ENCODE measurements at regions not wholly inside any gene's neighbourhood (a gene's known extent, or its start where the extent isn't known, plus 50 kb on each side); places are given as distances from the start of the nearest gene placed in this dataset.

DNA sequence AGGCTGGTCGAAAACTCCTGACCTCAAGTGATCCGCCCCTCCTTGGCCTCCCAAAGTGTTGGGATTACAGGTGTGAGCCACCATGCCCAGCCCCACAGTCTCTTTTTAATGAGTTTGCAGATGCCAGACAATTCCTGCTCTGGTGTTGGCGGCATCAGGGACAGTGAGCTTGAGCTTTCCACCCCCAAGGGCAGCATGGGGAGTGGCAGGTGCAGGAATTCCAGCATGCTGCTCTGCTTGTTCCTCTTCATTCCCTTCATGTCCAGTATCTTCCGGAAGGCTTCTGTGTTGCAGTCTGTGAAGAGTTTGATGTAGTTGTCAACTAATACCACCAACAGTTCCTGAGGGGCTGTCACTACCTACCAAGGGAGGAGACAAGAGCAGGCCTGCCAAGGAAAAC lies 137.3 kb downstream of the SS18 start:
- no peak for TF ChIP-seq EZH2phosphoT487 (IDR thresholded peaks at IDR 0.05; ENCODE audit: unreplicated experiment)
- TF ChIP-seq POLR2AphosphoS5 (IDR thresholded peaks at IDR 0.05; ENCODE audit: low read depth): no peak
- no peak for TF ChIP-seq EZH2 (IDR thresholded peaks at IDR 0.05; ENCODE audit: low read depth, unreplicated experiment)
- no peak for TF ChIP-seq CTCF (conservative IDR thresholded peaks at IDR 0.05; ENCODE audit: low read depth in 2 of 2)
- TF ChIP-seq, protein P1, sequence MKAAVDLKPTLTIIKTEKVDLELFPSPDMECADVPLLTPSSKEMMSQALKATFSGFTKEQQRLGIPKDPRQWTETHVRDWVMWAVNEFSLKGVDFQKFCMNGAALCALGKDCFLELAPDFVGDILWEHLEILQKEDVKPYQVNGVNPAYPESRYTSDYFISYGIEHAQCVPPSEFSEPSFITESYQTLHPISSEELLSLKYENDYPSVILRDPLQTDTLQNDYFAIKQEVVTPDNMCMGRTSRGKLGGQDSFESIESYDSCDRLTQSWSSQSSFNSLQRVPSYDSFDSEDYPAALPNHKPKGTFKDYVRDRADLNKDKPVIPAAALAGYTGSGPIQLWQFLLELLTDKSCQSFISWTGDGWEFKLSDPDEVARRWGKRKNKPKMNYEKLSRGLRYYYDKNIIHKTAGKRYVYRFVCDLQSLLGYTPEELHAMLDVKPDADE (IDR thresholded peaks at IDR 0.05): no peak
- TF ChIP-seq, protein P2, sequence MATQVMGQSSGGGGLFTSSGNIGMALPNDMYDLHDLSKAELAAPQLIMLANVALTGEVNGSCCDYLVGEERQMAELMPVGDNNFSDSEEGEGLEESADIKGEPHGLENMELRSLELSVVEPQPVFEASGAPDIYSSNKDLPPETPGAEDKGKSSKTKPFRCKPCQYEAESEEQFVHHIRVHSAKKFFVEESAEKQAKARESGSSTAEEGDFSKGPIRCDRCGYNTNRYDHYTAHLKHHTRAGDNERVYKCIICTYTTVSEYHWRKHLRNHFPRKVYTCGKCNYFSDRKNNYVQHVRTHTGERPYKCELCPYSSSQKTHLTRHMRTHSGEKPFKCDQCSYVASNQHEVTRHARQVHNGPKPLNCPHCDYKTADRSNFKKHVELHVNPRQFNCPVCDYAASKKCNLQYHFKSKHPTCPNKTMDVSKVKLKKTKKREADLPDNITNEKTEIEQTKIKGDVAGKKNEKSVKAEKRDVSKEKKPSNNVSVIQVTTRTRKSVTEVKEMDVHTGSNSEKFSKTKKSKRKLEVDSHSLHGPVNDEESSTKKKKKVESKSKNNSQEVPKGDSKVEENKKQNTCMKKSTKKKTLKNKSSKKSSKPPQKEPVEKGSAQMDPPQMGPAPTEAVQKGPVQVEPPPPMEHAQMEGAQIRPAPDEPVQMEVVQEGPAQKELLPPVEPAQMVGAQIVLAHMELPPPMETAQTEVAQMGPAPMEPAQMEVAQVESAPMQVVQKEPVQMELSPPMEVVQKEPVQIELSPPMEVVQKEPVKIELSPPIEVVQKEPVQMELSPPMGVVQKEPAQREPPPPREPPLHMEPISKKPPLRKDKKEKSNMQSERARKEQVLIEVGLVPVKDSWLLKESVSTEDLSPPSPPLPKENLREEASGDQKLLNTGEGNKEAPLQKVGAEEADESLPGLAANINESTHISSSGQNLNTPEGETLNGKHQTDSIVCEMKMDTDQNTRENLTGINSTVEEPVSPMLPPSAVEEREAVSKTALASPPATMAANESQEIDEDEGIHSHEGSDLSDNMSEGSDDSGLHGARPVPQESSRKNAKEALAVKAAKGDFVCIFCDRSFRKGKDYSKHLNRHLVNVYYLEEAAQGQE (IDR thresholded peaks at IDR 0.05; ENCODE audit: unreplicated experiment): no peak
- TF ChIP-seq JUNB (IDR thresholded peaks at IDR 0.05; ENCODE audit: unreplicated experiment): no peak
- no peak for TF ChIP-seq NANOG (IDR thresholded peaks at IDR 0.05; ENCODE audit: borderline replicate concordance)
- no peak for TF ChIP-seq ZNF331 (CRISPR knock-in tag; IDR thresholded peaks at IDR 0.05; ENCODE audit: low read depth)
- no peak for TF ChIP-seq STAT1 (IDR thresholded peaks at IDR 0.05; ENCODE audit: unreplicated experiment)
- TF ChIP-seq ZNF114 (CRISPR knock-in tag; IDR thresholded peaks at IDR 0.05): no peak
- no peak for TF ChIP-seq CREB1 (CRISPR knock-in tag; IDR thresholded peaks at IDR 0.05; ENCODE audit: low read depth)

Data from GM23338 (cell line).